C4-2B (cell line): ENCODE measurements at regions not wholly inside any gene's neighbourhood (a gene's known extent, or its start where the extent isn't known, plus 50 kb on each side); places are given as distances from the start of the nearest gene placed in this dataset.

Experiments used
- CTCF ChIP-seq: fragments of 450-650 bp; conservative IDR thresholded peaks from 2 replicates; pipeline ENCODE4 v1.5.1; 2017; ENCODE audit warnings: mild to moderate bottlenecking
- ZFX ChIP-seq: fragments of 450-650 bp; IDR thresholded peaks from 2 replicates; pipeline ENCODE4 v1.6.1; 2017

GRCh38 chr5:116747881-116748280 lies 173.3 kb upstream of the SEMA6A start:
- TF ChIP-seq CTCF = no peak
- TF ChIP-seq ZFX = no peak
